Psoas muscle (tissue), 7 donors: ENCODE measurements at regions not wholly inside any gene's neighbourhood (a gene's known extent, or its start where the extent isn't known, plus 50 kb on each side); places are given as distances from the start of the nearest gene placed in this dataset.

ENCODE experiments used
- ATAC-seq, 4 donors: fragments of 200-7000 bp; cut with Tn5 transposase; one replicate each; pipeline ENCODE4 v1.9.1; 2020; ENCODE audit warnings: moderate library complexity in 3 of 4, mild to moderate bottlenecking in 2 of 4
- DNase-seq, 2 donors: peaks; one replicate each; pipeline ENCODE4 v3.0.0-alpha.2; 2020
- H3K27ac ChIP-seq: fragments of 200-600 bp; one replicate; pipeline ENCODE4 v1.8.0; 2022
- H3K27me3 ChIP-seq, 3 donors: fragments of 200-600 bp in 1 of 3; one replicate each; pipeline versions ENCODE4 v1.6.1 to v1.8.0; 2013 to 2022; ENCODE audit warnings: low read length in 2 of 3, mild to moderate bottlenecking in 2 of 3, moderate library complexity in 1 of 3; ENCODE audit not compliant: insufficient read depth in 3 of 3
- H3K36me3 ChIP-seq, 2 donors: fragments of 200-600 bp in 1 of 2; one replicate each; pipeline versions ENCODE4 v1.6.1 to v1.8.0; 2013 to 2022; ENCODE audit warnings: low read depth in 1 of 2, mild to moderate bottlenecking in 1 of 2, moderate library complexity in 1 of 2; ENCODE audit not compliant: insufficient read depth in 1 of 2
- H3K4me1 ChIP-seq: fragments of 200-600 bp; one replicate; pipeline ENCODE4 v1.8.0; 2022
- H3K4me3 ChIP-seq: fragments of 200-600 bp; one replicate; pipeline ENCODE4 v1.8.0; 2022; ENCODE audit warnings: mild to moderate bottlenecking
- H3K9me3 ChIP-seq: fragments of 200-600 bp; one replicate; pipeline ENCODE4 v1.8.0; 2022
- CTCF ChIP-seq: fragments of 200-600 bp; IDR thresholded peaks from one replicate; pipeline ENCODE4 v1.8.0; 2022; ENCODE audit warnings: antibody characterized with exemption
- WGBS, 3 donors: extraction: QIAGEN DNeasy Blood & Tissue Kit; methylation state at CpG; one replicate each; pipeline versions ENCODE4 v1.1.6 to v1.1.7; 2013; 5-methylcytosine and 5-hydroxymethylcytosine counted together
- intact Hi-C, 2 donors: fragments of 100-400 bp; cut with DNase I; formaldehyde crosslinking; loops; one replicate each; pipeline versions ENCODE4 v1.11.0 to v1.14.2; 2022
- donor health status: healthy with polysubstance abuse.
- donor health status: DM: no; HTN: no; CAD: no; lungs with moderate emphysema.
- donor health status: Bipolar disorder and iron deficiency.
- donor health status: healthy.
- donor health status: DM: yes; HTN: yes; CAD: no.
- donor health status: DM: no; HTN: no; CAD: no.
- donor health status: DM: yes; HTN: yes; CAD: no.

- intact Hi-C loops: loop anchor here in 1 of 2 donors (10.0 kb wide), 1 partner anchor 1506 kb away; no protein-coding TSS in a partner anchor
- H3K4me1 ChIP-seq: no peaks in the 10 kb centered on the region
- peaks cover 0 to 2% (median 0%) of the 10 kb centered on the region in 3 donors for H3K27me3 ChIP-seq
- TF ChIP-seq CTCF: no peak
- 84 to 92% (median 91%) methylated on average over 3 of the region's 3 CpGs for WGBS, 3 donors
- no peak for ATAC-seq
- no peak for DNase-seq
- no peaks in the 10 kb centered on the region for H3K36me3 ChIP-seq
- no peak overlapping the region for H3K4me3 ChIP-seq
- no peaks in the 10 kb centered on the region for H3K9me3 ChIP-seq
- no peak overlapping the region for H3K27ac ChIP-seq
Measured at GRCh38 chr9:4370501-4370900, 70.6 kb upstream of the GLIS3 start.

GRCh38 chr9:4366591-4367330 is 66.9 kb upstream of the GLIS3 start:
- Histone ChIP-seq H3K4me1 (no peaks in the 10 kb centered on the region), H3K4me3 (no peak overlapping the region), H3K36me3 (no peaks in the 10 kb centered on the region), H3K27ac (no peak overlapping the region), H3K9me3 (no peaks in the 10 kb centered on the region), H3K27me3 (no peaks in the 10 kb centered on the region)
- 64 to 65% (median 65%) methylated on average over 12 of the region's 12 CpGs for WGBS, 3 donors
- DNase-seq (no peak), ATAC-seq (peak; percentile 34 to 53 (median 44))
- peak; percentile 60 for TF ChIP-seq CTCF
- intact Hi-C loops: loop anchor here in 1 of 2 donors (2.0 kb wide), 1 partner anchor 52 kb away; no protein-coding TSS in a partner anchor

- H3K27me3 ChIP-seq: no peaks in the 10 kb centered on the region
- peaks cover 0 to 2% of the 10 kb centered on the region in 2 donors for H3K36me3 ChIP-seq
- H3K4me1 ChIP-seq: no peaks in the 10 kb centered on the region
- no peak overlapping the region for H3K4me3 ChIP-seq
- intact Hi-C loops: no loop called here
- WGBS, 3 donors: 91 to 93% (median 92%) methylated on average over 4 of the region's 4 CpGs
- DNase-seq (no peak), ATAC-seq (no peak)
- TF ChIP-seq CTCF: no peak
- no peaks in the 10 kb centered on the region for H3K9me3 ChIP-seq
- no peak overlapping the region for H3K27ac ChIP-seq
Measured at GRCh38 chr9:4365055-4365454, 65.2 kb upstream of the GLIS3 start.

- Histone ChIP-seq H3K4me1 (no peaks in the 10 kb centered on the region), H3K27me3 (no peaks in the 10 kb centered on the region), H3K9me3 (no peaks in the 10 kb centered on the region), H3K27ac (no peak overlapping the region), H3K36me3 (peaks cover 0 to 2% of the 10 kb centered on the region in 2 donors), H3K4me3 (no peak overlapping the region)
- ATAC-seq (no peak), DNase-seq (no peak)
- no peak for TF ChIP-seq CTCF
- intact Hi-C loops: no loop called here
- 85 to 92% (median 85%) methylated on average over 4 of the region's 4 CpGs for WGBS, 3 donors
Measured at GRCh38 chr9:4362281-4362680, 62.4 kb upstream of the GLIS3 start.

GRCh38 chr9:4359016-4359415 is 59.1 kb upstream of the GLIS3 start:
- no peak for TF ChIP-seq CTCF
- no peak overlapping the region for H3K27ac ChIP-seq
- no peaks in the 10 kb centered on the region for H3K27me3 ChIP-seq
- no peaks in the 10 kb centered on the region for H3K4me1 ChIP-seq
- H3K4me3 ChIP-seq: no peak overlapping the region
- no peaks in the 10 kb centered on the region for H3K9me3 ChIP-seq
- intact Hi-C loops: no loop called here
- 84 to 87% (median 84%) methylated on average over 8 of the region's 8 CpGs for WGBS, 3 donors
- no peak for DNase-seq
- no peak for ATAC-seq
- H3K36me3 ChIP-seq: peaks cover 0 to 2% of the 10 kb centered on the region in 2 donors
